ENCODE measurements at regions not wholly inside any gene's neighbourhood (a gene's known extent, or its start where the extent isn't known, plus 50 kb on each side); places are given as distances from the start of the nearest gene placed in this dataset.

- intact Hi-C loops (cut with DNase I), result no loop called here
- DNase-seq (ENCODE audit: low spot score), result no peak
Observed at GRCh38 chr1:227453631-227454355, 109.6 kb upstream of the ZNF678 start.

GRCh38 chr1:227451954-227452353 is 111.4 kb upstream of the ZNF678 start:
- intact Hi-C loops (cut with DNase I), result no loop called here
- DNase-seq (ENCODE audit: low spot score), result no peak

- intact Hi-C loops (cut with DNase I), result no loop called here
- DNase-seq (ENCODE audit: low spot score), result no peak
Observed at GRCh38 chr1:227451057-227451456, 112.3 kb upstream of the ZNF678 start.

GRCh38 chr1:227450489-227450888 is 112.9 kb upstream of the ZNF678 start:
- intact Hi-C loops (cut with DNase I), result no loop called here
- DNase-seq (ENCODE audit: low spot score), result no peak

- DNase-seq (ENCODE audit: low spot score), result no peak
- intact Hi-C loops (cut with DNase I), result no loop called here
Observed at GRCh38 chr1:227449741-227450441, 113.5 kb upstream of the ZNF678 start.

GRCh38 chr1:227449051-227449450 is 114.3 kb upstream of the ZNF678 start:
- DNase-seq (ENCODE audit: low spot score), result no peak
- intact Hi-C loops (cut with DNase I), result no loop called here

- no peak for DNase-seq (ENCODE audit: low spot score)
- intact Hi-C loops (cut with DNase I), result no loop called here
Observed at GRCh38 chr1:227447531-227447990, 115.8 kb upstream of the ZNF678 start.

GRCh38 chr1:227445746-227446145 is 117.6 kb upstream of the ZNF678 start:
- intact Hi-C loops (cut with DNase I), result no loop called here
- DNase-seq (ENCODE audit: low spot score), result no peak

- DNase-seq (ENCODE audit: low spot score), result no peak
- intact Hi-C loops (cut with DNase I), result no loop called here
Observed at GRCh38 chr1:227445092-227445674, 118.2 kb upstream of the ZNF678 start.

- DNase-seq (ENCODE audit: low spot score), result no peak
Observed at GRCh38 chr1:227440182-227440581, 121.9 kb upstream of the CDC42BPA start.

GRCh38 chr1:227437495-227438008 is 119.3 kb upstream of the CDC42BPA start:
- no peak for DNase-seq (ENCODE audit: low spot score)
- intact Hi-C loops (cut with DNase I), result loop anchor here (5.0 kb wide), 3 partner anchors 200 to 525 kb away; no protein-coding TSS in a partner anchor

More at GRCh38 chr1:227440182-227440581, 121.9 kb upstream of the CDC42BPA start:
- intact Hi-C loops (cut with DNase I), result no loop called here

GRCh38 chr1:227434808-227435444 is 116.6 kb upstream of the CDC42BPA start:
- intact Hi-C loops (cut with DNase I), result loop anchor here (5.0 kb wide), 3 partner anchors 198 to 523 kb away; no protein-coding TSS in a partner anchor
- no peak for DNase-seq (ENCODE audit: low spot score)

- intact Hi-C loops (cut with DNase I), result no loop called here
- DNase-seq (ENCODE audit: low spot score), result no peak
Observed at GRCh38 chr1:227433663-227434341, 115.5 kb upstream of the CDC42BPA start.

GRCh38 chr1:227432981-227433380 is 114.7 kb upstream of the CDC42BPA start:
- intact Hi-C loops (cut with DNase I), result no loop called here
- no peak for DNase-seq (ENCODE audit: low spot score)

GRCh38 chr1:227432181-227432535 is 113.9 kb upstream of the CDC42BPA start:
- intact Hi-C loops (cut with DNase I), result no loop called here

GRCh38 chr1:227429447-227430359 is 111.4 kb upstream of the CDC42BPA start:
- intact Hi-C loops (cut with DNase I), result loop anchor here (2.0 kb wide), 1 partner anchor 111 kb away; the partner anchor contains the start of gene CDC42BPA
- DNase-seq (ENCODE audit: low spot score), result no peak

More at GRCh38 chr1:227432181-227432535, 113.9 kb upstream of the CDC42BPA start:
- no peak for DNase-seq (ENCODE audit: low spot score)

GRCh38 chr1:227428803-227429202 is 110.5 kb upstream of the CDC42BPA start:
- no peak for DNase-seq (ENCODE audit: low spot score)
- intact Hi-C loops (cut with DNase I), result loop anchor here (2.0 kb wide), 1 partner anchor 110 kb away; the partner anchor contains the start of gene CDC42BPA

- intact Hi-C loops (cut with DNase I), result no loop called here
- DNase-seq (ENCODE audit: low spot score), result no peak
Observed at GRCh38 chr1:227427411-227427810, 109.1 kb upstream of the CDC42BPA start.

All from cardiac septum (tissue), 1 donor.